ENCODE measurements at regions not wholly inside any gene's neighbourhood (a gene's known extent, or its start where the extent isn't known, plus 50 kb on each side); places are given as distances from the start of the nearest gene placed in this dataset.

- H3K4me3 Mint-ChIP-seq, result no peak overlapping the region
- Histone ChIP-seq H2BK12ac (ENCODE audit: insufficient read length, low read depth, low read length) (no peak overlapping the region), H3T11ph (ENCODE audit: low read length) (no peak overlapping the region), H2BK15ac (ENCODE audit: low read depth, low read length) (no peak overlapping the region), H3K4me1 (ENCODE audit: insufficient read depth, low read length) (no peaks in the 10 kb centered on the region), H2BK20ac (ENCODE audit: low read depth, low read length, poor library complexity, severe bottlenecking) (no peak overlapping the region), H2AFZ (ENCODE audit: low read length) (no peak overlapping the region), H3K14ac (ENCODE audit: insufficient read depth, low read length) (no peak overlapping the region), H3K27ac (ENCODE audit: insufficient read length, low read depth, low read length) (no peak overlapping the region), H3K79me1 (ENCODE audit: insufficient read depth, low read depth, low read length, poor library complexity, severe bottlenecking) (no peaks in the 10 kb centered on the region), H3K56ac (ENCODE audit: insufficient read length, low read depth, low read length) (no peak overlapping the region), H2AK5ac (ENCODE audit: insufficient read length, low read length) (no peak overlapping the region), H3K4ac (ENCODE audit: low read depth, low read length) (no peak overlapping the region), H4K20me1 (ENCODE audit: control insufficient read depth, insufficient read depth, insufficient read length) (no peaks in the 10 kb centered on the region), H3K23me2 (ENCODE audit: insufficient read length, low read depth, low read length, poor library complexity, severe bottlenecking) (no peaks in the 10 kb centered on the region), H4K91ac (ENCODE audit: insufficient read length, low read depth, low read length) (no peak overlapping the region), H2BK5ac (ENCODE audit: insufficient read length, low read length) (no peak overlapping the region), H3K4me2 (ENCODE audit: insufficient read depth, insufficient read length, low read length) (no peak overlapping the region), H3K18ac (ENCODE audit: insufficient read length, low read depth, low read length) (no peak overlapping the region), H3K9ac (ENCODE audit: extremely low read depth, insufficient read length, low read length) (no peak overlapping the region), H3K27me3 (ENCODE audit: insufficient read depth, low read length) (no peaks in the 10 kb centered on the region), H3K9me3 (ENCODE audit: control insufficient read depth, low read depth, low read length) (no peaks in the 10 kb centered on the region), H4K8ac (replicated peaks; ENCODE audit: insufficient read length, low read depth, low read length) (no peak overlapping the region), H3K79me2 (ENCODE audit: insufficient read depth, low read length) (no peaks in the 10 kb centered on the region), H2BK120ac (ENCODE audit: low read depth, low read length, poor library complexity, severe bottlenecking) (no peak overlapping the region), H3K23ac (ENCODE audit: insufficient read length, low read depth, low read length) (no peak overlapping the region), H4K5ac (ENCODE audit: insufficient read length, low read depth, low read length) (no peak overlapping the region)
- no CpG with 5 or more reads among the region's 2 CpGs for WGBS (ENCODE audit: extremely low coverage, insufficient read length, low lambda C conversion rate)
- H3K36me3 Mint-ChIP-seq (ENCODE audit: insufficient read depth in 1 of 3, low read depth in 3 of 3), result no peaks in the 10 kb centered on the region
- peaks cover 13 to 16% of the 10 kb centered on the region in 2 experiments for H3K4me1 Mint-ChIP-seq
- no peak overlapping the region for H3K27ac Mint-ChIP-seq
- peak; percentile 80 for TF ChIP-seq CTCF (conservative IDR thresholded peaks at IDR 0.05)
- H3K27me3 Mint-ChIP-seq (ENCODE audit: low read depth), result no peaks in the 10 kb centered on the region
- DNase-seq, result no peak
- peaks cover 5 to 19% of the 10 kb centered on the region in 2 experiments for H3K9me3 Mint-ChIP-seq
Measured at GRCh38 chrX:30504309-30504708, 73.3 kb downstream of the TASL start.
